Upper lobe of right lung (tissue), 1 donor: ENCODE measurements at regions not wholly inside any gene's neighbourhood (a gene's known extent, or its start where the extent isn't known, plus 50 kb on each side); places are given as distances from the start of the nearest gene placed in this dataset.

Source experiments
- ATAC-seq: fragments of 200-7000 bp; cut with Tn5 transposase; one replicate; pipeline ENCODE4 v1.9.1; 2020; ENCODE audit warnings: mild to moderate bottlenecking, moderate library complexity
- DNase-seq: peaks from one replicate; pipeline ENCODE4 v3.0.0-alpha.2; 2020
- H3K27ac ChIP-seq: fragments of 200-600 bp; one replicate; pipeline ENCODE4 v1.8.0; 2022
- H3K27me3 ChIP-seq: fragments of 200-600 bp; one replicate; pipeline ENCODE4 v1.8.0; 2022; ENCODE audit warnings: mild to moderate bottlenecking
- H3K36me3 ChIP-seq: fragments of 200-600 bp; one replicate; pipeline ENCODE4 v1.8.0; 2022
- H3K4me1 ChIP-seq: fragments of 200-600 bp; one replicate; pipeline ENCODE4 v1.8.0; 2022
- H3K4me3 ChIP-seq: fragments of 200-600 bp; one replicate; pipeline ENCODE4 v1.8.0; 2022; ENCODE audit warnings: mild to moderate bottlenecking
- H3K9me3 ChIP-seq: fragments of 200-600 bp; one replicate; pipeline ENCODE4 v1.8.0; 2022
- intact Hi-C: fragments of 100-400 bp; cut with DNase I; formaldehyde crosslinking; loops from one replicate; pipeline ENCODE4 v1.11.0; 2022
- TF ChIP-seq, protein P1 (sequence below): fragments of 200-600 bp; IDR thresholded peaks from one replicate; pipeline ENCODE4 v1.8.0; 2022; ENCODE audit warnings: antibody characterized with exemption
- donor health status: DM: no; HTN: yes; CAD: no; lungs with severe emphysema.

DNA sequence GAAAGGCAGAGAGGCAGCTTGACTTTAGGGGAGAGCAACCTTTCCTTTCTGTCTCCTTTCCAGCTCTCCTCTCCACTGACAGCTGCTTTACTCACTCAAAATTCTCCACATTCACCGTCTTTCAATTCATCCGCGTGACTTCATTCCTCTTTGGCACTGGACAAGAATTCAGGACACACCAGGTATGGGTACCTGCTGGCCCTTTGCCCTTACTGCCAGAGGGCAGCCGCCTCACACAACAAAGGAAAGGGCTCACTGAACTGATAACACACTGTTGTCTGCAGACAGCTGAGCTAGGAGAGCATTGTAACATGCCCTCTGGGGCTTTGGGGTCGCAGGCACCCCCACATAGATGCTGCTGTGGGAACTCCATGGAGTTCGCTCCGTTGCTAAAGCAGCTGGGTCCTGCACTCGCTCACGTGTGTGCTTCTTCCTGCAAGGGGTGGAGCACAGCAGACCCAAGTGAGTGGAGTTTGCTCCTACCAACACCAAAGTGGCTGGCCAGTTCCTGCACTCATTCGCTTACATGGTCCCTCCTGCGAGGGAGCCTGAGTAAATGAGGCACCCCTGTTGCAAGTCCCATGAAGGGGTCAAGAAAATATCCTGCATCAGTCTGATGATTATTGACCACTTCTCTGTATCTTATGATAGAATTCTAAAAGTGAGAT lies 79.0 kb upstream of the SGO1 start:
- Histone ChIP-seq H3K4me1 (no peaks in the 10 kb centered on the region), H3K4me3 (no peak overlapping the region), H3K36me3 (no peaks in the 10 kb centered on the region), H3K9me3 (no peaks in the 10 kb centered on the region), H3K27me3 (no peaks in the 10 kb centered on the region), H3K27ac (no peak overlapping the region)
- no peak for ATAC-seq
- intact Hi-C loops: no loop called here
- no peak for DNase-seq
- TF ChIP-seq, protein P1, sequence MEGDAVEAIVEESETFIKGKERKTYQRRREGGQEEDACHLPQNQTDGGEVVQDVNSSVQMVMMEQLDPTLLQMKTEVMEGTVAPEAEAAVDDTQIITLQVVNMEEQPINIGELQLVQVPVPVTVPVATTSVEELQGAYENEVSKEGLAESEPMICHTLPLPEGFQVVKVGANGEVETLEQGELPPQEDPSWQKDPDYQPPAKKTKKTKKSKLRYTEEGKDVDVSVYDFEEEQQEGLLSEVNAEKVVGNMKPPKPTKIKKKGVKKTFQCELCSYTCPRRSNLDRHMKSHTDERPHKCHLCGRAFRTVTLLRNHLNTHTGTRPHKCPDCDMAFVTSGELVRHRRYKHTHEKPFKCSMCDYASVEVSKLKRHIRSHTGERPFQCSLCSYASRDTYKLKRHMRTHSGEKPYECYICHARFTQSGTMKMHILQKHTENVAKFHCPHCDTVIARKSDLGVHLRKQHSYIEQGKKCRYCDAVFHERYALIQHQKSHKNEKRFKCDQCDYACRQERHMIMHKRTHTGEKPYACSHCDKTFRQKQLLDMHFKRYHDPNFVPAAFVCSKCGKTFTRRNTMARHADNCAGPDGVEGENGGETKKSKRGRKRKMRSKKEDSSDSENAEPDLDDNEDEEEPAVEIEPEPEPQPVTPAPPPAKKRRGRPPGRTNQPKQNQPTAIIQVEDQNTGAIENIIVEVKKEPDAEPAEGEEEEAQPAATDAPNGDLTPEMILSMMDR: no peak

DNA sequence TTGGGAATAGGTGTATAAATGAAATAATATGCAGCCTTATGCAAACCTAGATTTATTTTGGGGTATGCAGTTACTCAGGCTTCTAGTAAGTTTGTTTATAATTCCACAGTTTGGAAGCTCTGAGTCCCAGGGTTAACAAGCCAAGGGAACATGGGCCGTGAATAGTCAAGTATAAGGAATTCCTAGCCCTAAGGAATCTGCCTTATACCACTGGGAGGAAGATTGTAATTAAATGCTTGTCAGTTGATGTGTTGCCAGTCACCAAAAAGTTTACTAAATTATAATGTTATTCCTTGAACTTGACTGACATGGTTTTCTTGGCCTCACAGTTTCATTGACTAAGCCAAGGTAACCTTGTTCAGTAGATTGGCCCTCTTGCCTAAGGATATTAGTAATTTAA lies 72.4 kb upstream of the SGO1 start:
- no peak overlapping the region for H3K4me3 ChIP-seq
- H3K4me1 ChIP-seq: no peaks in the 10 kb centered on the region
- no peak overlapping the region for H3K27ac ChIP-seq
- H3K27me3 ChIP-seq: no peaks in the 10 kb centered on the region
- H3K36me3 ChIP-seq: no peaks in the 10 kb centered on the region
- intact Hi-C loops: no loop called here
- TF ChIP-seq, protein P1: no peak
- DNase-seq: no peak
- no peaks in the 10 kb centered on the region for H3K9me3 ChIP-seq
- no peak for ATAC-seq

DNA sequence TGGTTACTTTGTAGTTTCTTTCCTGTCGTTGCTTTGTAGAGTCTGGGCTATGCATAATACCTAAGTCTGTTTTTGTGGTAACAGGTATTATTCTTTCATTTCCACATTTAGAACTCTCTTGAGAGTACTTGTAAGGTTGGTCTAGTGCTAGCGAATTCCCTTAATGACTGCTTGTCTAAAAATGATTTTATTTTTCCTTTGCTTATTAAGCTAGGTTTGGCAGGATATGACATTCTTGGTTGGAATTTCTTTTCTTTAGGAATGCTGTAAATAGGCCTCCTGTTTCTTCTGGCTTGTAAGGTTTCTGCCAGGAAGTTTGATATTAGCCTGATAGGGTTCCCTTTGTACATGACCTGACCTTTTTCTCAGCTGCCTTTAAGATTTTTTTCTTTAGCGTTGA lies 70.1 kb upstream of the SGO1 start:
- no peaks in the 10 kb centered on the region for H3K4me1 ChIP-seq
- TF ChIP-seq, protein P1: no peak
- ATAC-seq: no peak
- no peak overlapping the region for H3K27ac ChIP-seq
- no peaks in the 10 kb centered on the region for H3K36me3 ChIP-seq
- intact Hi-C loops: no loop called here
- no peak overlapping the region for H3K4me3 ChIP-seq
- DNase-seq: no peak
- H3K27me3 ChIP-seq: no peaks in the 10 kb centered on the region
- no peaks in the 10 kb centered on the region for H3K9me3 ChIP-seq

DNA sequence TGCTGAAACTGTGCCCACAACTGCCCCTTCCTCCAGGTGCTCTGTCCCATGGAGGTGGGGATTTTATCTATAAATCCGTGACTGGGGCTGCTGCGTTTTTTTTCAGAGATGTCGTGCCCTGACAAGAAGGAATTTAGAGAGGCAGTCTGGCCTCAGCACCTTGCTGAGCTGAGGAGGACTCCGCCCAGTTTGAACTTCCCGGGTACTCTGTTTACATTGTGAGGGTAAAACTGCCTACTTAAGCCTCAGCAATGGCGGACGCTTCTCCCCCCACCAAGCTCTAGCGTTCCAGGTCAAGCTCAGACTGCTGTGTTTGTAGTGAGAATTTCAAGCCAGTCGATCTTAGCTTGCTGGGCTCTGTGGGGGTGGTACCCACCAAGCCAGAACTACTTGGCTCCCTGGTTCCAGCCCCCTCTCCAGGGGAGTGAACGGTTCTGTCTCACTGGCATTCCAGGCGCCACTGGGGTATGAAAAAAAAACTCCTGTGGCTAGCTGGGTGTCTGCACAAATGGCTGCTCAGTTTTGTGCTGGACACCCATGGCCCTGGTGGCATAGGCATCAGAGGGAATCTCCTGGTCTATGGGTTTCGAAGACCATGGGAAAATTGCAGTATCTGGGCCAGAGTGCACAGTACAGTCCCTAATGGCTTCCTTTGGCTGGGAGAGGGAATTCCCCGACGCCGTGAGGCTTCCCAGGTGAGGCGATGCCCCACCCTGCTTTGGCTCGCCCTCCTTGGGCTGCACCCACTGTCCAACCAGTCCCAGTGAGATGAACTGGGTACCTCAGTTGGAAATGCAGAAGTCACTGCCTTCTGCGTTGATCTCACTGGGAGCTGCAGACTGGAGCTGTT lies 68.5 kb upstream of the SGO1 start:
- no peak for DNase-seq
- Histone ChIP-seq H3K4me3 (no peak overlapping the region), H3K27ac (no peak overlapping the region), H3K36me3 (no peaks in the 10 kb centered on the region), H3K27me3 (no peaks in the 10 kb centered on the region), H3K4me1 (no peaks in the 10 kb centered on the region), H3K9me3 (no peaks in the 10 kb centered on the region)
- TF ChIP-seq, protein P1: no peak
- ATAC-seq: no peak
- intact Hi-C loops: no loop called here

DNA sequence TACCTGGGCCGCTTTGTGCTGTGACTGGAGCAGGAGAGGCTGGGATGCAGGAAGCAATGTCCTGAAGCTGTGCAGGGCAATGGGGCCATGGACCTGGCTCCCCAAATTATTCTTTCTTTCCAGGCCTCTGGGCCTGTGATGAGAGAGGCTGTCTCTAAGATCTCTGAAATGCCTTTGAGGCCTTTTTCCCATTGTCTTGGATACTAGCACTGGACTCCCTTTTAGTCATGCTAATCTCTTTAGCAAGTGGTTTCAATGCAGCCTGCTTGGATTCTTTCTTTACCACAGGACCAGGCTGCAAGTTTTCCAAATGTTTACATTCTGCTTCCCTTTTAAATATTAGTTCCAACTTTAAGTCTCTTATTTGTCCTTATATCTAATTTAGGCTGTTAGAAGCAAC lies 64.8 kb upstream of the SGO1 start:
- intact Hi-C loops: no loop called here
- Histone ChIP-seq H3K4me3 (no peak overlapping the region), H3K4me1 (no peaks in the 10 kb centered on the region), H3K27me3 (no peaks in the 10 kb centered on the region), H3K27ac (no peak overlapping the region), H3K9me3 (no peaks in the 10 kb centered on the region), H3K36me3 (no peaks in the 10 kb centered on the region)
- TF ChIP-seq, protein P1: no peak
- DNase-seq: no peak
- ATAC-seq: no peak
